ENCODE measurements at regions not wholly inside any gene's neighbourhood (a gene's known extent, or its start where the extent isn't known, plus 50 kb on each side); places are given as distances from the start of the nearest gene placed in this dataset.

GRCh38 chr20:23242556-23243180 is 107.9 kb upstream of the NXT1 start:
- TF ChIP-seq CTCF (IDR thresholded peaks at IDR 0.05) (no peak), POLR2A (IDR thresholded peaks at IDR 0.05) (no peak)
